ENCODE measurements at regions not wholly inside any gene's neighbourhood (a gene's known extent, or its start where the extent isn't known, plus 50 kb on each side); places are given as distances from the start of the nearest gene placed in this dataset.

- TF ChIP-seq FOSL2 (IDR thresholded peaks at IDR 0.05; ENCODE audit: borderline replicate concordance, low read depth), result no peak
- TF ChIP-seq EP300 (IDR thresholded peaks at IDR 0.05; ENCODE audit: borderline replicate concordance in 1 of 2, low read depth in 1 of 2, low read length in 1 of 2), result peak in 1 of 2 experiments; percentile 68; a peak in 2 of 4 replicates
- TF ChIP-seq, protein P1, sequence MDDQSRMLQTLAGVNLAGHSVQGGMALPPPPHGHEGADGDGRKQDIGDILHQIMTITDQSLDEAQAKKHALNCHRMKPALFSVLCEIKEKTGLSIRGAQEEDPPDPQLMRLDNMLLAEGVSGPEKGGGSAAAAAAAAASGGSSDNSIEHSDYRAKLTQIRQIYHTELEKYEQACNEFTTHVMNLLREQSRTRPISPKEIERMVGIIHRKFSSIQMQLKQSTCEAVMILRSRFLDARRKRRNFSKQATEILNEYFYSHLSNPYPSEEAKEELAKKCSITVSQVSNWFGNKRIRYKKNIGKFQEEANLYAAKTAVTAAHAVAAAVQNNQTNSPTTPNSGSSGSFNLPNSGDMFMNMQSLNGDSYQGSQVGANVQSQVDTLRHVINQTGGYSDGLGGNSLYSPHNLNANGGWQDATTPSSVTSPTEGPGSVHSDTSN (IDR thresholded peaks at IDR 0.05), result no peak
- no peak for TF ChIP-seq SIN3A (IDR thresholded peaks at IDR 0.05; ENCODE audit: borderline replicate concordance, low read depth, low read length)
- TF ChIP-seq FOXJ3 (CRISPR knock-in tag; IDR thresholded peaks at IDR 0.05), result peak; percentile 56
- TF ChIP-seq, protein P2, sequence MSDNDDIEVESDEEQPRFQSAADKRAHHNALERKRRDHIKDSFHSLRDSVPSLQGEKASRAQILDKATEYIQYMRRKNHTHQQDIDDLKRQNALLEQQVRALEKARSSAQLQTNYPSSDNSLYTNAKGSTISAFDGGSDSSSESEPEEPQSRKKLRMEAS (IDR thresholded peaks at IDR 0.05; ENCODE audit: low read depth), result no peak
- TF ChIP-seq REST (IDR thresholded peaks at IDR 0.05; ENCODE audit: low read depth, low read length), result no peak
- 0 out of 2 replicates have a peak, but pooled peaks have one; percentile 2 for TF ChIP-seq SMC3 (IDR thresholded peaks at IDR 0.05; ENCODE audit: low read depth, low read length)
- no peak for TF ChIP-seq NRF1 (IDR thresholded peaks at IDR 0.05; ENCODE audit: low read depth, low read length)
- no peak for TF ChIP-seq NFIC (IDR thresholded peaks at IDR 0.05; ENCODE audit: borderline replicate concordance)
- no peak for TF ChIP-seq MEF2A (IDR thresholded peaks at IDR 0.05; ENCODE audit: borderline replicate concordance, low read depth)
- TF ChIP-seq GABPA (IDR thresholded peaks at IDR 0.05; ENCODE audit: low read depth), result no peak
- no peak for TF ChIP-seq FOXM1 (IDR thresholded peaks at IDR 0.05; ENCODE audit: low read depth)
- TF ChIP-seq, protein P3, sequence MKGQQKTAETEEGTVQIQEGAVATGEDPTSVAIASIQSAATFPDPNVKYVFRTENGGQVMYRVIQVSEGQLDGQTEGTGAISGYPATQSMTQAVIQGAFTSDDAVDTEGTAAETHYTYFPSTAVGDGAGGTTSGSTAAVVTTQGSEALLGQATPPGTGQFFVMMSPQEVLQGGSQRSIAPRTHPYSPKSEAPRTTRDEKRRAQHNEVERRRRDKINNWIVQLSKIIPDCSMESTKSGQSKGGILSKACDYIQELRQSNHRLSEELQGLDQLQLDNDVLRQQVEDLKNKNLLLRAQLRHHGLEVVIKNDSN (IDR thresholded peaks at IDR 0.05; ENCODE audit: borderline replicate concordance, low read depth), result no peak
- TF ChIP-seq CHD2 (IDR thresholded peaks at IDR 0.05; ENCODE audit: low read length, partially characterized antibody), result no peak
- peak; percentile 42 for TF ChIP-seq GATA2 (CRISPR knock-in tag; IDR thresholded peaks at IDR 0.05)
These were observed 81.2 kb downstream of the TMEM18 start (continued) for GRCh38 chr2:595831-596592.
